ENCODE measurements at regions not wholly inside any gene's neighbourhood (a gene's known extent, or its start where the extent isn't known, plus 50 kb on each side); places are given as distances from the start of the nearest gene placed in this dataset.

GRCh38 chr4:64814616-64815015 is 405.4 kb upstream of the TECRL start:
- H3K27me3 ChIP-seq (replicated peaks in 1 of 4; ENCODE audit: control insufficient read depth in 3 of 4, extremely low read depth in 1 of 4, insufficient read depth in 3 of 4, low read length in 3 of 4) = no peaks in the 10 kb centered on the region

More at GRCh38 chr4:64814616-64815015, 405.4 kb upstream of the TECRL start:
- Histone ChIP-seq H2BK15ac (ENCODE audit: low read length) (no peak overlapping the region), H4K8ac (ENCODE audit: extremely low read depth, insufficient read depth, low read length) (no peak overlapping the region), H4K91ac (replicated peaks; ENCODE audit: insufficient read length, low read length) (no peak overlapping the region), H3K9me3 (ENCODE audit: insufficient read depth in 2 of 2, low read depth in 1 of 2, low read length in 1 of 2) (no peaks in the 10 kb centered on the region), H3K36me3 (ENCODE audit: control insufficient read depth in 2 of 4, insufficient read depth in 4 of 4, low read length in 3 of 4) (no peaks in the 10 kb centered on the region), H3K79me2 (ENCODE audit: control insufficient read depth in 1 of 2, insufficient read depth in 2 of 2, low read length in 2 of 2) (no peaks in the 10 kb centered on the region), H4K20me1 (replicated peaks in 1 of 2; ENCODE audit: control insufficient read depth in 1 of 2, insufficient read depth in 2 of 2, low read length in 2 of 2) (no peaks in the 10 kb centered on the region), H2AFZ (ENCODE audit: low read length) (no peak overlapping the region), H3K4ac (replicated peaks; ENCODE audit: insufficient read length, low read depth, low read length) (no peak overlapping the region), H3K4me3 (ENCODE audit: extremely low read depth in 1 of 4, insufficient read depth in 2 of 4, low read depth in 3 of 4, low read length in 4 of 4) (no peak overlapping the region), H2AK5ac (ENCODE audit: low read depth, low read length) (no peak overlapping the region), H2BK12ac (ENCODE audit: low read depth, low read length) (no peak overlapping the region), H3K79me1 (ENCODE audit: low read depth, low read length) (no peaks in the 10 kb centered on the region), H2BK20ac (ENCODE audit: low read length) (no peak overlapping the region), H3K4me2 (ENCODE audit: insufficient read depth in 1 of 2, low read depth in 2 of 2, low read length in 2 of 2) (no peak overlapping the region), H3K23me2 (ENCODE audit: low read depth, low read length) (no peaks in the 10 kb centered on the region), H4K5ac (ENCODE audit: insufficient read length, low read depth, low read length) (no peak overlapping the region), H3K14ac (ENCODE audit: insufficient read length) (no peak overlapping the region), H3K18ac (ENCODE audit: extremely low read depth, low read length) (no peak overlapping the region), H3K4me1 (replicated peaks in 1 of 4; ENCODE audit: control insufficient read depth in 3 of 4, insufficient read depth in 4 of 4, low read length in 3 of 4) (no peaks in the 10 kb centered on the region), H2BK5ac (ENCODE audit: low read depth, low read length) (no peak overlapping the region), H2BK120ac (replicated peaks; ENCODE audit: low read depth, low read length) (no peak overlapping the region), H3K23ac (ENCODE audit: insufficient read length) (no peak overlapping the region), H3K56ac (replicated peaks; ENCODE audit: insufficient read length, low read depth, low read length) (no peak overlapping the region), H3K27ac (ENCODE audit: low read depth, low read length) (no peak overlapping the region), H3K9ac (replicated peaks in 1 of 4; ENCODE audit: extremely low read depth in 1 of 4, low read depth in 3 of 4, low read length in 3 of 4) (no peak overlapping the region)
- POLR2A ChIA-PET (ENCODE audit: partially characterized antibody) = no interaction called here
- CTCF ChIA-PET (ENCODE audit: partially characterized antibody) = no interaction called here
- TF ChIP-seq SIN3A (conservative IDR thresholded peaks at IDR 0.05 in 1 of 2, IDR thresholded peaks at IDR 0.05 in 1 of 2; ENCODE audit: low read depth in 1 of 2, low read length in 2 of 2) (no peak), NANOG (IDR thresholded peaks at IDR 0.05; ENCODE audit: insufficient read depth, low read depth, low read length, poor library complexity, severe bottlenecking) (no peak), KDM4A (IDR thresholded peaks at IDR 0.05; ENCODE audit: low read depth, low read length, severe bottlenecking) (no peak), KDM5A (IDR thresholded peaks at IDR 0.05; ENCODE audit: low read length) (no peak), SUZ12 (IDR thresholded peaks at IDR 0.05; ENCODE audit: low read length) (no peak)
- DNase-seq (ENCODE audit: low read depth in 1 of 2, low spot score in 2 of 2) (no peak), FAIRE-seq (no peak)
- 90% methylated on average over 2 of the region's 2 CpGs; no CpG with 5 or more reads in 1 of the 2 experiments for WGBS, 2 experiments (ENCODE audit: extremely low coverage in 1 of 2, insufficient coverage in 1 of 2, insufficient read length in 1 of 2, insufficient replicate concordance in 2 of 2, low coverage in 1 of 2, low lambda C conversion rate in 2 of 2, missing lambda C conversion rate in 1 of 2)
